GM18909 (cell line): ENCODE measurements at regions not wholly inside any gene's neighbourhood (a gene's known extent, or its start where the extent isn't known, plus 50 kb on each side); places are given as distances from the start of the nearest gene placed in this dataset.
A peak's percentile ranks its signal among the peaks of the same experiment; 100 is the strongest.
"Not testable (repeated sequence)": the region's sequence is repeated elsewhere in the genome, so short reads cannot be mapped to it uniquely, and the experiment has no call there.

Experiments used
- ATAC-seq: cut with Tn5 transposase; IDR thresholded peaks from one replicate; pipeline ENCODE4 v1.9.1; 2021; ENCODE audit warnings: mild to moderate bottlenecking; ENCODE audit not compliant: unreplicated experiment, poor library complexity

- ATAC-seq = no peak
Observed at GRCh38 chr6:74000666-74001490, 304.9 kb downstream of the CD109 start.

- not testable (repeated sequence) for ATAC-seq
Observed at GRCh38 chr6:73990609-73991238, 294.7 kb downstream of the CD109 start.

GRCh38 chr6:73989428-73989827, 293.4 kb downstream of the CD109 start:
- no peak for ATAC-seq

GRCh38 chr6:73985891-73986290, 289.9 kb downstream of the CD109 start:
- ATAC-seq = no peak

GRCh38 chr6:73984571-73985210, 288.7 kb downstream of the CD109 start:
- ATAC-seq = no peak

- no peak for ATAC-seq
Observed at GRCh38 chr6:73983367-73983766, 287.4 kb downstream of the CD109 start.

- ATAC-seq = no peak
Observed at GRCh38 chr6:73980096-73980495, 284.1 kb downstream of the CD109 start.

- no peak for ATAC-seq
Observed at GRCh38 chr6:73978330-73978729, 282.3 kb downstream of the CD109 start.

GRCh38 chr6:73972518-73972917, 276.5 kb downstream of the CD109 start:
- ATAC-seq = not testable (repeated sequence)

GRCh38 chr6:73969971-73970970, 274.3 kb downstream of the CD109 start:
- ATAC-seq = peak; percentile 51

GRCh38 chr6:73968221-73968757, 272.3 kb downstream of the CD109 start:
- ATAC-seq = no peak

- ATAC-seq = no peak
Observed at GRCh38 chr6:73965539-73966029, 269.6 kb downstream of the CD109 start.

GRCh38 chr6:73964241-73964854, 268.3 kb downstream of the CD109 start:
- no peak for ATAC-seq

- ATAC-seq = no peak
Observed at GRCh38 chr6:73962884-73963283, 266.9 kb downstream of the CD109 start.

- no peak for ATAC-seq
Observed at GRCh38 chr6:73956305-73956704, 260.3 kb downstream of the CD109 start.

GRCh38 chr6:73955800-73956199, 259.8 kb downstream of the CD109 start:
- ATAC-seq = no peak

- no peak for ATAC-seq
Observed at GRCh38 chr6:73954881-73955280, 258.9 kb downstream of the CD109 start.

GRCh38 chr6:73951183-73951582, 255.2 kb downstream of the CD109 start:
- no peak for ATAC-seq

GRCh38 chr6:73943930-73944652, 248.1 kb downstream of the CD109 start:
- ATAC-seq = no peak
